ENCODE measurements at regions not wholly inside any gene's neighbourhood (a gene's known extent, or its start where the extent isn't known, plus 50 kb on each side); places are given as distances from the start of the nearest gene placed in this dataset.

GRCh38 chr2:39512941-39513340, 75.9 kb upstream of the MAP4K3 start:
- Histone ChIP-seq H3K9me3 (ENCODE audit: control insufficient read depth, low read depth, low read length) (no peaks in the 10 kb centered on the region), H3K27ac (ENCODE audit: low read length) (no peak overlapping the region), H3K4me1 (ENCODE audit: control insufficient read depth, insufficient read depth, low read length) (peaks cover 30% of the 10 kb centered on the region), H3K4me3 (ENCODE audit: low read length) (no peak overlapping the region), H3K27me3 (ENCODE audit: control insufficient read depth, insufficient read depth, low read length) (no peaks in the 10 kb centered on the region), H3K36me3 (ENCODE audit: control insufficient read depth, insufficient read depth, low read length) (no peaks in the 10 kb centered on the region)
- no CpG with 5 or more reads among the region's 6 CpGs for WGBS (ENCODE audit: insufficient coverage, low lambda C conversion rate)
- DNase-seq = no peak

GRCh38 chr2:39513641-39514094, 76.6 kb upstream of the MAP4K3 start:
- peak in 1 of 2 donors; percentile 38 for DNase-seq
- Histone ChIP-seq H3K27ac (ENCODE audit: low read length) (no peak overlapping the region), H3K4me1 (ENCODE audit: control insufficient read depth, insufficient read depth, low read length) (peaks cover 30% of the 10 kb centered on the region), H3K4me3 (ENCODE audit: low read length) (no peak overlapping the region), H3K9me3 (ENCODE audit: control insufficient read depth, low read depth, low read length) (no peaks in the 10 kb centered on the region), H3K27me3 (ENCODE audit: control insufficient read depth, insufficient read depth, low read length) (no peaks in the 10 kb centered on the region), H3K36me3 (ENCODE audit: control insufficient read depth, insufficient read depth, low read length) (no peaks in the 10 kb centered on the region)
- WGBS (ENCODE audit: insufficient coverage, low lambda C conversion rate) = 40% methylated on average over 1 of the region's 2 CpGs

GRCh38 chr2:39514825-39515224, 77.7 kb upstream of the MAP4K3 start:
- Histone ChIP-seq H3K27ac (ENCODE audit: low read length) (no peak overlapping the region), H3K9me3 (ENCODE audit: control insufficient read depth, low read depth, low read length) (no peaks in the 10 kb centered on the region), H3K4me3 (ENCODE audit: low read length) (no peak overlapping the region), H3K36me3 (ENCODE audit: control insufficient read depth, insufficient read depth, low read length) (no peaks in the 10 kb centered on the region), H3K4me1 (ENCODE audit: control insufficient read depth, insufficient read depth, low read length) (peaks cover 30% of the 10 kb centered on the region), H3K27me3 (ENCODE audit: control insufficient read depth, insufficient read depth, low read length) (no peaks in the 10 kb centered on the region)
- DNase-seq = no peak
- 100% methylated on average over 1 of the region's 5 CpGs for WGBS (ENCODE audit: insufficient coverage, low lambda C conversion rate)

- Histone ChIP-seq H3K4me3 (ENCODE audit: low read length) (no peak overlapping the region), H3K36me3 (ENCODE audit: control insufficient read depth, insufficient read depth, low read length) (no peaks in the 10 kb centered on the region), H3K27ac (ENCODE audit: low read length) (no peak overlapping the region), H3K4me1 (ENCODE audit: control insufficient read depth, insufficient read depth, low read length) (peaks cover 30% of the 10 kb centered on the region), H3K9me3 (ENCODE audit: control insufficient read depth, low read depth, low read length) (no peaks in the 10 kb centered on the region), H3K27me3 (ENCODE audit: control insufficient read depth, insufficient read depth, low read length) (no peaks in the 10 kb centered on the region)
- whole genome bisulfite sequencing (ENCODE audit: insufficient coverage, low lambda C conversion rate) = no CpG with 5 or more reads among the region's 9 CpGs
- peak in 1 of 2 donors; percentile 37 for DNase-seq
These were observed 78.3 kb upstream of the MAP4K3 start for GRCh38 chr2:39515273-39515896.

GRCh38 chr2:39515897-39516346, 78.8 kb upstream of the MAP4K3 start:
- 100% methylated on average over 1 of the region's 6 CpGs for WGBS (ENCODE audit: insufficient coverage, low lambda C conversion rate)

GRCh38 chr2:39516347-39517101, 79.4 kb upstream of the MAP4K3 start:
- no peak for DNase-seq
- H3K27ac ChIP-seq (ENCODE audit: low read length) = no peak overlapping the region
- H3K27me3 ChIP-seq (ENCODE audit: control insufficient read depth, insufficient read depth, low read length) = no peaks in the 10 kb centered on the region
- no CpG with 5 or more reads among the region's 8 CpGs for WGBS (ENCODE audit: insufficient coverage, low lambda C conversion rate)
- peaks cover under 1% of the 10 kb centered on the region for H3K9me3 ChIP-seq (ENCODE audit: control insufficient read depth, low read depth, low read length)
- H3K4me1 ChIP-seq (ENCODE audit: control insufficient read depth, insufficient read depth, low read length) = peaks cover 25% of the 10 kb centered on the region
- no peak overlapping the region for H3K4me3 ChIP-seq (ENCODE audit: low read length)
- no peaks in the 10 kb centered on the region for H3K36me3 ChIP-seq (ENCODE audit: control insufficient read depth, insufficient read depth, low read length)

More at GRCh38 chr2:39515897-39516346, 78.8 kb upstream of the MAP4K3 start:
- H3K4me3 ChIP-seq (ENCODE audit: low read length) = no peak overlapping the region
- peaks cover 30% of the 10 kb centered on the region for H3K4me1 ChIP-seq (ENCODE audit: control insufficient read depth, insufficient read depth, low read length)
- H3K27ac ChIP-seq (ENCODE audit: low read length) = no peak overlapping the region
- no peaks in the 10 kb centered on the region for H3K27me3 ChIP-seq (ENCODE audit: control insufficient read depth, insufficient read depth, low read length)
- no peaks in the 10 kb centered on the region for H3K36me3 ChIP-seq (ENCODE audit: control insufficient read depth, insufficient read depth, low read length)
- no peak for DNase-seq
- H3K9me3 ChIP-seq (ENCODE audit: control insufficient read depth, low read depth, low read length) = no peaks in the 10 kb centered on the region

- Histone ChIP-seq H3K27me3 (ENCODE audit: control insufficient read depth, insufficient read depth, low read length) (no peaks in the 10 kb centered on the region), H3K9me3 (ENCODE audit: control insufficient read depth, low read depth, low read length) (peaks cover 4% of the 10 kb centered on the region), H3K36me3 (ENCODE audit: control insufficient read depth, insufficient read depth, low read length) (no peaks in the 10 kb centered on the region), H3K4me1 (ENCODE audit: control insufficient read depth, insufficient read depth, low read length) (peaks cover 19% of the 10 kb centered on the region), H3K27ac (ENCODE audit: low read length) (no peak overlapping the region), H3K4me3 (ENCODE audit: low read length) (no peak overlapping the region)
- WGBS (ENCODE audit: insufficient coverage, low lambda C conversion rate) = no CpG with 5 or more reads among the region's 2 CpGs
- no peak for DNase-seq
These were observed 80.0 kb upstream of the MAP4K3 start for GRCh38 chr2:39517102-39517436.

- H3K36me3 ChIP-seq (ENCODE audit: control insufficient read depth, insufficient read depth, low read length) = no peaks in the 10 kb centered on the region
- whole genome bisulfite sequencing (ENCODE audit: insufficient coverage, low lambda C conversion rate) = no CpG with 5 or more reads among the region's 2 CpGs
- H3K9me3 ChIP-seq (ENCODE audit: control insufficient read depth, low read depth, low read length) = peaks cover 4% of the 10 kb centered on the region
- H3K4me3 ChIP-seq (ENCODE audit: low read length) = no peak overlapping the region
- no peaks in the 10 kb centered on the region for H3K27me3 ChIP-seq (ENCODE audit: control insufficient read depth, insufficient read depth, low read length)
- no peak for DNase-seq
- H3K27ac ChIP-seq (ENCODE audit: low read length) = no peak overlapping the region
- H3K4me1 ChIP-seq (ENCODE audit: control insufficient read depth, insufficient read depth, low read length) = peaks cover 14% of the 10 kb centered on the region
These were observed 80.5 kb upstream of the MAP4K3 start for GRCh38 chr2:39517622-39518021.

GRCh38 chr2:39519886-39520285, 82.8 kb upstream of the MAP4K3 start:
- no peaks in the 10 kb centered on the region for H3K27me3 ChIP-seq (ENCODE audit: control insufficient read depth, insufficient read depth, low read length)
- H3K36me3 ChIP-seq (ENCODE audit: control insufficient read depth, insufficient read depth, low read length) = no peaks in the 10 kb centered on the region
- no peak overlapping the region for H3K4me3 ChIP-seq (ENCODE audit: low read length)
- no peak overlapping the region for H3K27ac ChIP-seq (ENCODE audit: low read length)
- peaks cover 4% of the 10 kb centered on the region for H3K9me3 ChIP-seq (ENCODE audit: control insufficient read depth, low read depth, low read length)
- peaks cover 14% of the 10 kb centered on the region for H3K4me1 ChIP-seq (ENCODE audit: control insufficient read depth, insufficient read depth, low read length)
- WGBS (ENCODE audit: insufficient coverage, low lambda C conversion rate) = 100% methylated on average over 1 of the region's 1 CpG
- no peak for DNase-seq

GRCh38 chr2:39521876-39522517, 84.9 kb upstream of the MAP4K3 start:
- Histone ChIP-seq H3K4me1 (ENCODE audit: control insufficient read depth, insufficient read depth, low read length) (no peaks in the 10 kb centered on the region), H3K9me3 (ENCODE audit: control insufficient read depth, low read depth, low read length) (peaks cover 4% of the 10 kb centered on the region), H3K4me3 (ENCODE audit: low read length) (no peak overlapping the region), H3K27ac (ENCODE audit: low read length) (no peak overlapping the region), H3K27me3 (ENCODE audit: control insufficient read depth, insufficient read depth, low read length) (no peaks in the 10 kb centered on the region), H3K36me3 (ENCODE audit: control insufficient read depth, insufficient read depth, low read length) (no peaks in the 10 kb centered on the region)
- peak in 1 of 2 donors; percentile 37 for DNase-seq
- WGBS (ENCODE audit: insufficient coverage, low lambda C conversion rate) = 62% methylated on average over 4 of the region's 4 CpGs
